Osteoblast (primary cell): ENCODE measurements at regions not wholly inside any gene's neighbourhood (a gene's known extent, or its start where the extent isn't known, plus 50 kb on each side); places are given as distances from the start of the nearest gene placed in this dataset.

Experiments used
- DNase-seq: peaks from one replicate; pipeline ENCODE4 v3.0.0; 2011; ENCODE audit warnings: low spot score, mixed read lengths; ENCODE audit not compliant: insufficient read length; ENCODE audit errors: missing footprints
- H2AFZ ChIP-seq: 2 replicates; pipeline ENCODE4 v1.6.0; 2011; ENCODE audit warnings: mild to moderate bottlenecking, low read length
- H3K27ac ChIP-seq: 2 replicates; pipeline ENCODE4 v1.5.1; 2011; ENCODE audit warnings: mild to moderate bottlenecking, low read depth, low read length, moderate library complexity
- H3K27me3 ChIP-seq: 2 replicates; pipeline ENCODE4 v1.6.0; 2012; ENCODE audit warnings: mild to moderate bottlenecking, control low read depth, inconsistent platforms, low read length, moderate library complexity; ENCODE audit not compliant: insufficient read depth
- H3K36me3 ChIP-seq: 2 replicates; pipeline ENCODE4 v1.5.1; 2011; ENCODE audit warnings: mild to moderate bottlenecking, low read length, control low read depth, moderate library complexity; ENCODE audit not compliant: insufficient read depth
- H3K4me1 ChIP-seq: 2 replicates; pipeline ENCODE4 v1.5.1; 2011; ENCODE audit warnings: mild to moderate bottlenecking, low read length, control low read depth, moderate library complexity; ENCODE audit not compliant: insufficient read depth
- H3K4me2 ChIP-seq: 2 replicates; pipeline ENCODE4 v1.6.0; 2011; ENCODE audit warnings: mild to moderate bottlenecking, low read length; ENCODE audit not compliant: insufficient read depth
- H3K4me3 ChIP-seq: fragments of 200-600 bp; sonication (generic); 3 replicates; pipeline ENCODE4 v1.5.1; 2012; ENCODE audit warnings: mild to moderate bottlenecking, low read length, inconsistent platforms; ENCODE audit not compliant: insufficient read depth
- H3K79me2 ChIP-seq: 2 replicates; pipeline ENCODE4 v1.6.0; 2012; ENCODE audit warnings: mild to moderate bottlenecking, low read length, control low read depth, inconsistent platforms; ENCODE audit not compliant: insufficient read depth
- H3K9me3 ChIP-seq: 2 replicates; pipeline ENCODE4 v1.5.1; 2011; ENCODE audit warnings: low read depth, low read length, control low read depth
- H4K20me1 ChIP-seq: 2 replicates; pipeline ENCODE4 v1.6.0; 2012; ENCODE audit warnings: mild to moderate bottlenecking, low read length, control low read depth; ENCODE audit not compliant: insufficient read depth
- CTCF ChIP-seq: IDR thresholded peaks from 2 replicates; pipeline ENCODE4 v1.5.1; 2011; ENCODE audit warnings: mild to moderate bottlenecking, low read depth, low read length, moderate library complexity; ENCODE audit errors: extremely low read depth

GRCh38 chr10:57972783-57973182, 294.9 kb downstream of the IPMK start:
- H3K4me1 ChIP-seq: no peaks in the 10 kb centered on the region
- no peaks in the 10 kb centered on the region for H3K27me3 ChIP-seq
- no peak overlapping the region for H3K4me3 ChIP-seq
- H3K27ac ChIP-seq: no peak overlapping the region
- no peaks in the 10 kb centered on the region for H3K79me2 ChIP-seq
- no peaks in the 10 kb centered on the region for H3K9me3 ChIP-seq
- no peak for TF ChIP-seq CTCF
- H3K36me3 ChIP-seq: no peaks in the 10 kb centered on the region
- H3K4me2 ChIP-seq: no peak overlapping the region
- peak; percentile 23 for DNase-seq
- no peaks in the 10 kb centered on the region for H4K20me1 ChIP-seq
- H2AFZ ChIP-seq: no peak overlapping the region

- H3K9me3 ChIP-seq: no peaks in the 10 kb centered on the region
- H3K27me3 ChIP-seq: no peaks in the 10 kb centered on the region
- no peaks in the 10 kb centered on the region for H3K79me2 ChIP-seq
- peak; percentile 55 for DNase-seq
- peaks cover 8% of the 10 kb centered on the region for H3K4me1 ChIP-seq
- H3K4me2 ChIP-seq: no peak overlapping the region
- H3K27ac ChIP-seq: no peak overlapping the region
- no peaks in the 10 kb centered on the region for H4K20me1 ChIP-seq
- H3K36me3 ChIP-seq: no peaks in the 10 kb centered on the region
- peak overlapping the region; percentile 17 for H2AFZ ChIP-seq
- H3K4me3 ChIP-seq: no peak overlapping the region
- TF ChIP-seq CTCF: no peak
Measured at GRCh38 chr10:57968328-57969016, 299.2 kb downstream of the IPMK start.

- no peak for DNase-seq
- Histone ChIP-seq H3K9me3 (no peaks in the 10 kb centered on the region), H3K4me2 (peak overlapping the region; percentile 47), H2AFZ (peak overlapping the region; percentile 21), H3K4me1 (peaks cover 8% of the 10 kb centered on the region), H3K36me3 (no peaks in the 10 kb centered on the region), H3K27ac (peak overlapping the region; percentile 50), H3K79me2 (no peaks in the 10 kb centered on the region), H3K4me3 (no peak overlapping the region), H3K27me3 (no peaks in the 10 kb centered on the region), H4K20me1 (no peaks in the 10 kb centered on the region)
- no peak for TF ChIP-seq CTCF
Measured at GRCh38 chr10:57964351-57964750, 303.3 kb downstream of the IPMK start.

GRCh38 chr10:57963546-57963945, 304.1 kb downstream of the IPMK start:
- no peak for TF ChIP-seq CTCF
- H3K9me3 ChIP-seq: no peaks in the 10 kb centered on the region
- no peak overlapping the region for H3K4me2 ChIP-seq
- no peak overlapping the region for H3K27ac ChIP-seq
- H3K36me3 ChIP-seq: no peaks in the 10 kb centered on the region
- H3K4me3 ChIP-seq: no peak overlapping the region
- H2AFZ ChIP-seq: no peak overlapping the region
- H3K4me1 ChIP-seq: peaks cover 8% of the 10 kb centered on the region
- no peaks in the 10 kb centered on the region for H3K79me2 ChIP-seq
- no peak for DNase-seq
- no peaks in the 10 kb centered on the region for H3K27me3 ChIP-seq
- H4K20me1 ChIP-seq: no peaks in the 10 kb centered on the region
